Stomach (tissue), 8 donors: ENCODE measurements at regions not wholly inside any gene's neighbourhood (a gene's known extent, or its start where the extent isn't known, plus 50 kb on each side); places are given as distances from the start of the nearest gene placed in this dataset.
"Not testable (repeated sequence)": the region's sequence is repeated elsewhere in the genome, so short reads cannot be mapped to it uniquely, and the experiment has no call there.

Source experiments
- DNase-seq, 2 donors: peaks; one replicate each; pipeline versions ENCODE4 v3.0.0 to v3.0.0-alpha.2; 2013 to 2019
- H3K27ac ChIP-seq, 5 donors: fragments of 200-600 bp in 4 of 5; sonication (generic) in 4 of 5; one replicate each; pipeline ENCODE4 v1.5.1; 2013 to 2019; ENCODE audit warnings: mild to moderate bottlenecking in 1 of 5, moderate library complexity in 1 of 5
- H3K27me3 ChIP-seq, 3 donors: fragments of 200-600 bp; sonication (generic); one replicate each; pipeline ENCODE4 v1.5.1; 2017 to 2019; ENCODE audit warnings: mixed run types in 1 of 3
- H3K36me3 ChIP-seq, 4 donors: fragments of 200-600 bp; sonication (generic); 1 replicate in 3 of 4; 2 replicates in 1 of 4; pipeline ENCODE4 v1.5.1; 2016 to 2019
- H3K4me1 ChIP-seq, 4 donors: fragments of 200-600 bp; sonication (generic); one replicate each; pipeline ENCODE4 v1.5.1; 2016 to 2019
- H3K4me3 ChIP-seq, 4 donors: fragments of 200-600 bp; sonication (generic) in 3 of 4; one replicate each; pipeline ENCODE4 v1.5.1; 2016 to 2019; ENCODE audit warnings: mild to moderate bottlenecking in 1 of 4
- H3K9me3 ChIP-seq, 4 donors: fragments of 200-600 bp; sonication (generic); one replicate each; pipeline ENCODE4 v1.5.1; 2016 to 2019
- EP300 ChIP-seq: sonication (generic); formaldehyde crosslinking; IDR thresholded peaks from one replicate; pipeline ENCODE4 v1.6.1; 2017; ENCODE audit warnings: antibody characterized with exemption
- POLR2A ChIP-seq, 4 donors: fragments of 450-650 bp; IDR thresholded peaks; one replicate each; pipeline ENCODE4 v1.6.1; 2016; ENCODE audit warnings: antibody characterized with exemption in 4 of 4, control low read depth in 2 of 4, mild to moderate bottlenecking in 1 of 4, moderate library complexity in 1 of 4
- POLR2AphosphoS5 ChIP-seq, 3 donors: sonication (generic); formaldehyde crosslinking; IDR thresholded peaks; one replicate each; pipeline ENCODE4 v1.6.1; 2016; ENCODE audit warnings: antibody characterized with exemption in 3 of 3
- WGBS, 5 donors: extraction: QIAGEN DNeasy Blood & Tissue Kit in 3 of 5; methylation state at CpG; one replicate each; pipeline versions ENCODE4 v1.1.5 to v1.1.7; 2013 to 2018; 5-methylcytosine and 5-hydroxymethylcytosine counted together
- intact Hi-C: fragments of 100-400 bp; cut with DNase I; formaldehyde crosslinking; loops from one replicate; pipeline ENCODE4 v1.15.1; 2023; ENCODE audit warnings: low total_unique reads
- TF ChIP-seq, protein P1 (sequence below), 7 experiments: fragments of 450-650 bp in 4 of 7; fragments of 200-600 bp in 3 of 7; sonication (generic) in 3 of 7; IDR thresholded peaks; one replicate each; pipeline ENCODE4 v1.5.1; 2016 to 2019; ENCODE audit warnings: antibody characterized with exemption in 7 of 7, control low read depth in 2 of 7, mild to moderate bottlenecking in 1 of 7
- donor health status: healthy with polysubstance abuse.
- donor health status: Bipolar disorder and iron deficiency.
- donor health status: healthy.

- Histone ChIP-seq H3K9me3 (no peaks in the 10 kb centered on the region), H3K4me1 (peaks cover 0 to 30% (median 18%) of the 10 kb centered on the region in 4 donors), H3K4me3 (no peak overlapping the region), H3K27me3 (no peaks in the 10 kb centered on the region), H3K27ac (no peak overlapping the region), H3K36me3 (no peaks in the 10 kb centered on the region)
- WGBS, 5 donors = 86 to 100% (median 96%) methylated on average over 1 of the region's 1 CpG
- DNase-seq = no peak
- no peak for TF ChIP-seq POLR2AphosphoS5 (IDR thresholded peaks at IDR 0.05)
- intact Hi-C loops = no loop called here
Observed at GRCh38 chr5:124825983-124826337, 79.5 kb upstream of the ZNF608 start.

GRCh38 chr5:124828731-124829234 lies 82.3 kb upstream of the ZNF608 start:
- Histone ChIP-seq H3K4me3 (no peak overlapping the region), H3K4me1 (peaks cover 0 to 24% (median 11%) of the 10 kb centered on the region in 4 donors), H3K36me3 (no peaks in the 10 kb centered on the region), H3K27ac (no peak overlapping the region), H3K27me3 (no peaks in the 10 kb centered on the region), H3K9me3 (peaks cover 0 to 22% (median 9%) of the 10 kb centered on the region in 4 donors)
- DNase-seq = no peak
- intact Hi-C loops = no loop called here
- WGBS, 5 donors = 85 to 95% (median 92%) methylated on average over 2 of the region's 2 CpGs
- TF ChIP-seq POLR2A (IDR thresholded peaks at IDR 0.05) (no peak), EP300 (no peak), POLR2AphosphoS5 (IDR thresholded peaks at IDR 0.05) (no peak)
- TF ChIP-seq, protein P1, sequence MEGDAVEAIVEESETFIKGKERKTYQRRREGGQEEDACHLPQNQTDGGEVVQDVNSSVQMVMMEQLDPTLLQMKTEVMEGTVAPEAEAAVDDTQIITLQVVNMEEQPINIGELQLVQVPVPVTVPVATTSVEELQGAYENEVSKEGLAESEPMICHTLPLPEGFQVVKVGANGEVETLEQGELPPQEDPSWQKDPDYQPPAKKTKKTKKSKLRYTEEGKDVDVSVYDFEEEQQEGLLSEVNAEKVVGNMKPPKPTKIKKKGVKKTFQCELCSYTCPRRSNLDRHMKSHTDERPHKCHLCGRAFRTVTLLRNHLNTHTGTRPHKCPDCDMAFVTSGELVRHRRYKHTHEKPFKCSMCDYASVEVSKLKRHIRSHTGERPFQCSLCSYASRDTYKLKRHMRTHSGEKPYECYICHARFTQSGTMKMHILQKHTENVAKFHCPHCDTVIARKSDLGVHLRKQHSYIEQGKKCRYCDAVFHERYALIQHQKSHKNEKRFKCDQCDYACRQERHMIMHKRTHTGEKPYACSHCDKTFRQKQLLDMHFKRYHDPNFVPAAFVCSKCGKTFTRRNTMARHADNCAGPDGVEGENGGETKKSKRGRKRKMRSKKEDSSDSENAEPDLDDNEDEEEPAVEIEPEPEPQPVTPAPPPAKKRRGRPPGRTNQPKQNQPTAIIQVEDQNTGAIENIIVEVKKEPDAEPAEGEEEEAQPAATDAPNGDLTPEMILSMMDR (IDR thresholded peaks at IDR 0.05) = no peak

GRCh38 chr5:124831687-124832240 lies 85.3 kb upstream of the ZNF608 start:
- no peak for TF ChIP-seq EP300
- TF ChIP-seq, protein P1 (IDR thresholded peaks at IDR 0.05) = no peak
- TF ChIP-seq POLR2A (IDR thresholded peaks at IDR 0.05) = no peak
- no peak for TF ChIP-seq POLR2AphosphoS5 (IDR thresholded peaks at IDR 0.05)
- no peaks in the 10 kb centered on the region for H3K36me3 ChIP-seq
- H3K9me3 ChIP-seq = peaks cover 0 to 22% (median 9%) of the 10 kb centered on the region in 4 donors
- H3K4me3 ChIP-seq = no peak overlapping the region
- no peak overlapping the region for H3K27ac ChIP-seq
- DNase-seq = no peak
- no peaks in the 10 kb centered on the region for H3K4me1 ChIP-seq
- no peaks in the 10 kb centered on the region for H3K27me3 ChIP-seq
- intact Hi-C loops = no loop called here

- H3K27me3 ChIP-seq = no peaks in the 10 kb centered on the region
- no peak for DNase-seq
- H3K36me3 ChIP-seq = no peaks in the 10 kb centered on the region
- H3K9me3 ChIP-seq = peaks cover 0 to 22% (median 9%) of the 10 kb centered on the region in 4 donors
- intact Hi-C loops = no loop called here
- TF ChIP-seq EP300 (no peak), POLR2A (IDR thresholded peaks at IDR 0.05) (no peak), POLR2AphosphoS5 (IDR thresholded peaks at IDR 0.05) (no peak)
- TF ChIP-seq, protein P1 (IDR thresholded peaks at IDR 0.05) = no peak
- no peak overlapping the region for H3K4me3 ChIP-seq
- no peak overlapping the region for H3K27ac ChIP-seq
- H3K4me1 ChIP-seq = no peaks in the 10 kb centered on the region
Observed at GRCh38 chr5:124832510-124832909, 86.1 kb upstream of the ZNF608 start.

GRCh38 chr5:124836314-124836713 lies 89.9 kb upstream of the ZNF608 start:
- peaks cover 0 to 21% (median 9%) of the 10 kb centered on the region in 4 donors for H3K9me3 ChIP-seq
- WGBS, 5 donors = 84 to 96% (median 93%) methylated on average over 2 of the region's 2 CpGs
- H3K36me3 ChIP-seq, H3K4me3 ChIP-seq, H3K27me3 ChIP-seq, intact Hi-C loops, H3K4me1 ChIP-seq, DNase-seq, H3K27ac ChIP-seq: not testable (repeated sequence)
